WTC11 (cell line): ENCODE measurements at regions not wholly inside any gene's neighbourhood (a gene's known extent, or its start where the extent isn't known, plus 50 kb on each side); places are given as distances from the start of the nearest gene placed in this dataset.

Source experiments
- ATAC-seq: fragments of 200-7000 bp; cut with Tn5 transposase; 2 replicates; pipeline ENCODE4 v1.10.0; 2021; ENCODE audit warnings: mild to moderate bottlenecking, moderate library complexity
- CTCF ChIA-PET: fragments of 300-600 bp; sonication (Branson Sonifier 250); formaldehyde crosslinking; loops from one replicate; lab custom pipeline; 2021; ENCODE audit warnings: antibody characterized with exemption; lab: Charles Lee
- POLR2A ChIA-PET: fragments of 350-600 bp; sonication (Branson Sonifier 250); formaldehyde crosslinking; loops from one replicate; lab custom pipeline; 2021; ENCODE audit warnings: antibody characterized with exemption; lab: Charles Lee
- DNase-seq: peaks from one replicate; pipeline ENCODE4 v3.0.0; 2021; ENCODE audit warnings: low spot score
- H3K27ac Mint-ChIP-seq: 2 replicates; pipeline ENCODE4 v1.8.0; 2021; ENCODE audit warnings: mixed read lengths
- H3K27me3 Mint-ChIP-seq: 2 replicates; pipeline ENCODE4 v1.8.0; 2021; ENCODE audit warnings: low read depth, mild to moderate bottlenecking, moderate library complexity, mixed read lengths
- H3K36me3 Mint-ChIP-seq: 2 replicates; pipeline ENCODE4 v1.8.0; 2021; ENCODE audit warnings: mixed read lengths
- H3K4me1 Mint-ChIP-seq: 2 replicates; pipeline ENCODE4 v1.8.0; 2022; ENCODE audit warnings: mixed read lengths
- H3K4me3 Mint-ChIP-seq: 2 replicates; pipeline ENCODE4 v1.8.0; 2021; ENCODE audit warnings: mild to moderate bottlenecking, moderate library complexity, mixed read lengths
- H3K9me3 Mint-ChIP-seq: 2 replicates; pipeline ENCODE4 v1.8.0; 2021; ENCODE audit warnings: mixed read lengths
- ATF2 ChIP-seq: sonication (generic); formaldehyde crosslinking; IDR thresholded peaks from 2 replicates; pipeline ENCODE4 v1.8.1; 2022; ENCODE audit warnings: low read depth, missing genetic modification reagents, borderline replicate concordance
- ATF6 ChIP-seq: sonication (generic); formaldehyde crosslinking; IDR thresholded peaks from 2 replicates; pipeline ENCODE4 v1.8.1; 2023; ENCODE audit warnings: mild to moderate bottlenecking, missing genetic modification reagents
- ELF4 ChIP-seq: sonication (generic); formaldehyde crosslinking; IDR thresholded peaks from 2 replicates; pipeline ENCODE4 v1.8.1; 2022; ENCODE audit warnings: low read depth, mild to moderate bottlenecking, moderate library complexity, missing genetic modification reagents
- FOXP4 ChIP-seq: sonication (generic); formaldehyde crosslinking; IDR thresholded peaks from 2 replicates; pipeline ENCODE4 v1.8.0; 2022; ENCODE audit warnings: mild to moderate bottlenecking, missing genetic modification reagents
- GABPB1 ChIP-seq: sonication (generic); formaldehyde crosslinking; IDR thresholded peaks from 2 replicates; pipeline ENCODE4 v1.8.1; 2023; ENCODE audit warnings: mild to moderate bottlenecking, missing genetic modification reagents
- JUN ChIP-seq: sonication (generic); formaldehyde crosslinking; IDR thresholded peaks from 2 replicates; pipeline ENCODE4 v1.8.0; 2023; ENCODE audit warnings: mild to moderate bottlenecking, missing genetic modification reagents
- MLX ChIP-seq: sonication (generic); formaldehyde crosslinking; IDR thresholded peaks from 2 replicates; pipeline ENCODE4 v1.8.1; 2023; ENCODE audit warnings: mild to moderate bottlenecking, missing genetic modification reagents, moderate library complexity
- NFATC4 ChIP-seq: fragments of 250-450 bp; sonication (Bioruptor Pico); IDR thresholded peaks from 2 replicates; pipeline ENCODE4 v1.9.0; 2021; ENCODE audit warnings: mild to moderate bottlenecking
- NFYB ChIP-seq: sonication (generic); formaldehyde crosslinking; conservative IDR thresholded peaks from 2 replicates; pipeline ENCODE4 v1.8.0; 2022; ENCODE audit warnings: low read depth, missing genetic modification reagents
- PRRX2 ChIP-seq: fragments of 250-450 bp; sonication (Bioruptor Pico); IDR thresholded peaks from 2 replicates; pipeline ENCODE4 v1.8.0; 2021; ENCODE audit warnings: mild to moderate bottlenecking
- RORB ChIP-seq: fragments of 250-450 bp; sonication (Bioruptor Pico); IDR thresholded peaks from 2 replicates; pipeline ENCODE4 v1.9.0; 2021; ENCODE audit warnings: mild to moderate bottlenecking
- USF2 ChIP-seq: sonication (generic); formaldehyde crosslinking; IDR thresholded peaks from 2 replicates; pipeline ENCODE4 v1.8.1; 2023; ENCODE audit warnings: mild to moderate bottlenecking, missing genetic modification reagents, moderate library complexity
- ZBTB21 ChIP-seq: sonication (generic); formaldehyde crosslinking; IDR thresholded peaks from 2 replicates; pipeline ENCODE4 v1.8.1; 2023; ENCODE audit warnings: mild to moderate bottlenecking, missing genetic modification reagents, borderline replicate concordance
- ZNF219 ChIP-seq: sonication (generic); formaldehyde crosslinking; IDR thresholded peaks from 2 replicates; pipeline ENCODE4 v1.8.0; 2023; ENCODE audit warnings: missing genetic modification reagents, mild to moderate bottlenecking, borderline replicate concordance
- ZNF425 ChIP-seq: fragments of 250-450 bp; sonication (Bioruptor Pico); conservative IDR thresholded peaks from 2 replicates; pipeline ENCODE4 v1.9.0; 2021; ENCODE audit warnings: mild to moderate bottlenecking
- TF ChIP-seq, protein P1 (sequence below): sonication (generic); formaldehyde crosslinking; IDR thresholded peaks from 2 replicates; pipeline ENCODE4 v1.8.1; 2022; ENCODE audit warnings: missing genetic modification reagents, borderline replicate concordance
- TF ChIP-seq, protein P2 (sequence below): fragments of 200-600 bp; IDR thresholded peaks from 2 replicates; pipeline ENCODE4 v1.8.0; 2022; ENCODE audit warnings: antibody characterized with exemption
- TF ChIP-seq, protein P3 (sequence below): fragments of 250-450 bp; sonication (Bioruptor Pico); IDR thresholded peaks from 2 replicates; pipeline ENCODE4 v2.1.2; 2022; ENCODE audit warnings: mild to moderate bottlenecking, moderate library complexity
- TF ChIP-seq, protein P4 (sequence below): sonication (generic); formaldehyde crosslinking; IDR thresholded peaks from 2 replicates; pipeline ENCODE4 v1.8.0; 2022; ENCODE audit warnings: mild to moderate bottlenecking, missing genetic modification reagents

- H3K27me3 Mint-ChIP-seq, result peaks cover 83% of the 10 kb centered on the region
- ATAC-seq, result no peak
- TF ChIP-seq, protein P1, sequence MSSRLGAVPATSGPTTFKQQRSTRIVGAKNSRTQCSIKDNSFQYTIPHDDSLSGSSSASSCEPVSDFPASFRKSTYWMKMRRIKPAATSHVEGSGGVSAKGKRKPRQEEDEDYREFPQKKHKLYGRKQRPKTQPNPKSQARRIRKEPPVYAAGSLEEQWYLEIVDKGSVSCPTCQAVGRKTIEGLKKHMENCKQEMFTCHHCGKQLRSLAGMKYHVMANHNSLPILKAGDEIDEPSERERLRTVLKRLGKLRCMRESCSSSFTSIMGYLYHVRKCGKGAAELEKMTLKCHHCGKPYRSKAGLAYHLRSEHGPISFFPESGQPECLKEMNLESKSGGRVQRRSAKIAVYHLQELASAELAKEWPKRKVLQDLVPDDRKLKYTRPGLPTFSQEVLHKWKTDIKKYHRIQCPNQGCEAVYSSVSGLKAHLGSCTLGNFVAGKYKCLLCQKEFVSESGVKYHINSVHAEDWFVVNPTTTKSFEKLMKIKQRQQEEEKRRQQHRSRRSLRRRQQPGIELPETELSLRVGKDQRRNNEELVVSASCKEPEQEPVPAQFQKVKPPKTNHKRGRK (CRISPR knock-in tag), result no peak
- TF ChIP-seq, protein P2, sequence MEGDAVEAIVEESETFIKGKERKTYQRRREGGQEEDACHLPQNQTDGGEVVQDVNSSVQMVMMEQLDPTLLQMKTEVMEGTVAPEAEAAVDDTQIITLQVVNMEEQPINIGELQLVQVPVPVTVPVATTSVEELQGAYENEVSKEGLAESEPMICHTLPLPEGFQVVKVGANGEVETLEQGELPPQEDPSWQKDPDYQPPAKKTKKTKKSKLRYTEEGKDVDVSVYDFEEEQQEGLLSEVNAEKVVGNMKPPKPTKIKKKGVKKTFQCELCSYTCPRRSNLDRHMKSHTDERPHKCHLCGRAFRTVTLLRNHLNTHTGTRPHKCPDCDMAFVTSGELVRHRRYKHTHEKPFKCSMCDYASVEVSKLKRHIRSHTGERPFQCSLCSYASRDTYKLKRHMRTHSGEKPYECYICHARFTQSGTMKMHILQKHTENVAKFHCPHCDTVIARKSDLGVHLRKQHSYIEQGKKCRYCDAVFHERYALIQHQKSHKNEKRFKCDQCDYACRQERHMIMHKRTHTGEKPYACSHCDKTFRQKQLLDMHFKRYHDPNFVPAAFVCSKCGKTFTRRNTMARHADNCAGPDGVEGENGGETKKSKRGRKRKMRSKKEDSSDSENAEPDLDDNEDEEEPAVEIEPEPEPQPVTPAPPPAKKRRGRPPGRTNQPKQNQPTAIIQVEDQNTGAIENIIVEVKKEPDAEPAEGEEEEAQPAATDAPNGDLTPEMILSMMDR, result no peak
- TF ChIP-seq ATF6 (CRISPR knock-in tag) (no peak), ELF4 (CRISPR knock-in tag) (no peak), MLX (CRISPR knock-in tag) (no peak), ZNF425 (no peak), ATF2 (CRISPR knock-in tag) (no peak), FOXP4 (CRISPR knock-in tag) (no peak), PRRX2 (CRISPR knock-in tag) (no peak), GABPB1 (CRISPR knock-in tag) (no peak), NFYB (CRISPR knock-in tag) (no peak)
- no peak overlapping the region for H3K27ac Mint-ChIP-seq
- CTCF ChIA-PET, result no interaction called here
- POLR2A ChIA-PET, result no interaction called here
- no peaks in the 10 kb centered on the region for H3K9me3 Mint-ChIP-seq
- no peak overlapping the region for H3K4me3 Mint-ChIP-seq
- DNase-seq, result no peak
- H3K4me1 Mint-ChIP-seq, result peaks cover 56% of the 10 kb centered on the region
- no peaks in the 10 kb centered on the region for H3K36me3 Mint-ChIP-seq
Observed at GRCh38 chrX:150223176-150224015, 139.7 kb upstream of the MAMLD1 start.

GRCh38 chrX:150224676-150225075, 138.4 kb upstream of the MAMLD1 start:
- POLR2A ChIA-PET, result no interaction called here
- H3K27me3 Mint-ChIP-seq, result peaks cover 85% of the 10 kb centered on the region
- no peaks in the 10 kb centered on the region for H3K36me3 Mint-ChIP-seq
- H3K4me1 Mint-ChIP-seq, result peaks cover 46% of the 10 kb centered on the region
- no peaks in the 10 kb centered on the region for H3K9me3 Mint-ChIP-seq
- CTCF ChIA-PET, result no interaction called here
- DNase-seq, result no peak
- ATAC-seq, result no peak
- no peak overlapping the region for H3K27ac Mint-ChIP-seq
- H3K4me3 Mint-ChIP-seq, result no peak overlapping the region
- no peak for TF ChIP-seq JUN (CRISPR knock-in tag)
- TF ChIP-seq, protein P3, sequence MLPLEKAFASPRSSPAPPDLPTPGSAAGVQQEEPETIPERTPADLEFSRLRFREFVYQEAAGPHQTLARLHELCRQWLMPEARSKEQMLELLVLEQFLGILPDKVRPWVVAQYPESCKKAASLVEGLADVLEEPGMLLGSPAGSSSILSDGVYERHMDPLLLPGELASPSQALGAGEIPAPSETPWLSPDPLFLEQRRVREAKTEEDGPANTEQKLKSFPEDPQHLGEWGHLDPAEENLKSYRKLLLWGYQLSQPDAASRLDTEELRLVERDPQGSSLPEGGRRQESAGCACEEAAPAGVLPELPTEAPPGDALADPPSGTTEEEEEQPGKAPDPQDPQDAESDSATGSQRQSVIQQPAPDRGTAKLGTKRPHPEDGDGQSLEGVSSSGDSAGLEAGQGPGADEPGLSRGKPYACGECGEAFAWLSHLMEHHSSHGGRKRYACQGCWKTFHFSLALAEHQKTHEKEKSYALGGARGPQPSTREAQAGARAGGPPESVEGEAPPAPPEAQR (CRISPR knock-in tag), result no peak
- TF ChIP-seq USF2 (CRISPR knock-in tag), result no peak
- TF ChIP-seq ZBTB21 (CRISPR knock-in tag), result no peak
- no peak for TF ChIP-seq RORB (CRISPR knock-in tag)
- TF ChIP-seq, protein P4, sequence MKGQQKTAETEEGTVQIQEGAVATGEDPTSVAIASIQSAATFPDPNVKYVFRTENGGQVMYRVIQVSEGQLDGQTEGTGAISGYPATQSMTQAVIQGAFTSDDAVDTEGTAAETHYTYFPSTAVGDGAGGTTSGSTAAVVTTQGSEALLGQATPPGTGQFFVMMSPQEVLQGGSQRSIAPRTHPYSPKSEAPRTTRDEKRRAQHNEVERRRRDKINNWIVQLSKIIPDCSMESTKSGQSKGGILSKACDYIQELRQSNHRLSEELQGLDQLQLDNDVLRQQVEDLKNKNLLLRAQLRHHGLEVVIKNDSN, result no peak
- no peak for TF ChIP-seq NFATC4
- TF ChIP-seq ZNF219, result no peak
- TF ChIP-seq GABPB1 (CRISPR knock-in tag), result no peak
